MG63 (cell line): ENCODE measurements at regions not wholly inside any gene's neighbourhood (a gene's known extent, or its start where the extent isn't known, plus 50 kb on each side); places are given as distances from the start of the nearest gene placed in this dataset.
A peak's percentile ranks its signal among the peaks of the same experiment; 100 is the strongest.

ENCODE experiments used
- DNase-seq: peaks from one replicate; pipeline ENCODE4 v3.0.0-alpha.2; 2020
- H3K27me3 ChIP-seq: fragments of 250-450 bp; sonication (Bioruptor Pico); 2 replicates; pipeline ENCODE4 v1.5.1; 2020; ENCODE audit warnings: mild to moderate bottlenecking, moderate library complexity
- H3K36me3 ChIP-seq: fragments of 250-450 bp; sonication (Bioruptor Pico); 2 replicates; pipeline ENCODE4 v1.5.1; 2020; ENCODE audit warnings: mild to moderate bottlenecking, moderate library complexity
- H3K4me3 ChIP-seq: fragments of 250-450 bp; sonication (Bioruptor Pico); 2 replicates; pipeline ENCODE4 v1.5.1; 2020; ENCODE audit warnings: mild to moderate bottlenecking, moderate library complexity
- H3K9me3 ChIP-seq: fragments of 250-450 bp; sonication (Bioruptor Pico); 2 replicates; pipeline ENCODE4 v1.5.1; 2020; ENCODE audit warnings: mild to moderate bottlenecking, moderate library complexity

DNA sequence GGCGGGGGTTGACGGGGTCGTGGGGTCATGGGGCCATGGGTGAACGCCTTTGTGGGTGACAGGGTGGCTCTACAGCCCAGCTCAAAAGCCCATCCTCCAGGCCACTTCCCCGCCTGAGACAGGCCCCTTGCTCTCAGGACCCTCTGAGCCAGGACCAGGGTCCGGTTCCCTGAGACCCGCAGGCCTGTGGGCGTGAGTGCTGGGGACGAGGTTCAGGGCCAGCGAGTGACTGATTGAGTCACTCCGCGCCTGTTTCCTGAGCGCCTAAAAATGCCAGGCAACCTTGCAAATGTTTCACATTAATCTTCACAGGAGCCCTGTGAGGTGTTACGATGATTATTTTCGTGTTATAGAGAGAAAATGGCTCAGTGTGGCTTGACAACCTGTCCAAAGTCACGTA, 97.8 kb downstream of the ZNF674 start:
- no peaks in the 10 kb centered on the region for H3K9me3 ChIP-seq
- peak overlapping the region; percentile 73 for H3K4me3 ChIP-seq
- peaks cover 11% of the 10 kb centered on the region for H3K36me3 ChIP-seq
- H3K27me3 ChIP-seq, result no peaks in the 10 kb centered on the region
- no peak for DNase-seq

DNA sequence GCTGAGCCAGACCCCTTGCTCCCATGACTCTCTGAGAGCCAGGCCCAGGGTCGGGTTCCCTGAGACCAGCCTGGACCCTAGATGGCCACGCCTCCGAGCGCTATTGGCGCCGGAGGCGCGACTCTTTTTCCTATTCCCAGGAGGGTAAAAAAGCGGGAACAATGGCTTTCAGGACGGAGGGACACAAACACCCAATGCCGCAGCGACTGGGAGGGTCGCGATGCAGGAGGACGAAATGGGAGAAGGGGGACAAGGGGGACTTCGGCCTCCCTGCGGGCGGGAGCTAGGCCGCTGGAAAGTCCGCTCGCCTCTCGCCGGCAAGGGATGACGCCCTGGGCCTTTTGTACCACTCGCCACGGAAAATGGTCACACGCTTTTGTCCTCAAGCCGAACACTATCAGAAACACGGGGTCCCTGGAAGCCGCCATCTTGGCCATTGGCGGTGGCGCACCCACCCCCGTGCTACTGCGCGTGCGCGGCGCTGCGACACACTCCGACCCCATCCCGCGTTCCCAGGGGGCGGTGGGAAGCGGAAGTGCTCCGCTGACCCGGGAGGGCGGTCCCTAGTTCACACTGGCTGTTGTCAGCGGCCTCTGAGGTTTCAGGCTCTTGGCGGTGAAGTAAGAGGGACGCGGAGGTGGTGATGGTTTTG, 98.4 kb downstream of the ZNF674 start:
- H3K9me3 ChIP-seq, result no peaks in the 10 kb centered on the region
- H3K4me3 ChIP-seq, result peak overlapping the region; percentile 73
- DNase-seq, result peak; percentile 89
- peaks cover 11% of the 10 kb centered on the region for H3K36me3 ChIP-seq
- no peaks in the 10 kb centered on the region for H3K27me3 ChIP-seq

DNA sequence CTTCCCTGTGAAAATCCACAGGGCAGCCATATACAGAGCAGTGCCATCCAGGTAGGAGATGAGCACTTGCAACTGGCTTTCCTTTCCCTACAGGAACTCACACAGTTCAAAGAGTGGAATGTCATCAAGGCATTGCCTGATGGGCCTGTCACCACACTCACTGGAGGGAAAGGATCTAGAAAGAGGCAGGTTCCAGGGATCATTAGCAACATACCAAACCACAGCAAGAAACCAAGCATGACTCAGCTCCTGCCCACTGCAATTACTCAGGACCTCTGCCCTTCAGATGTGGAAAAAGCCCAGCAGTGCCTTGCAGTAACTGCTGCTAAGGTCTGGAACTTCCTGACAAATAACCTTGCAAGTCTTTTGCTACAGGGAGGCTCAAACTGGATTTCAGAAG, 101.2 kb downstream of the ZNF674 start:
- Histone ChIP-seq H3K9me3 (no peaks in the 10 kb centered on the region), H3K36me3 (no peaks in the 10 kb centered on the region; the same call in 1 of the 2 replicates), H3K4me3 (no peak overlapping the region), H3K27me3 (no peaks in the 10 kb centered on the region)
- DNase-seq, result peak; percentile 64

DNA sequence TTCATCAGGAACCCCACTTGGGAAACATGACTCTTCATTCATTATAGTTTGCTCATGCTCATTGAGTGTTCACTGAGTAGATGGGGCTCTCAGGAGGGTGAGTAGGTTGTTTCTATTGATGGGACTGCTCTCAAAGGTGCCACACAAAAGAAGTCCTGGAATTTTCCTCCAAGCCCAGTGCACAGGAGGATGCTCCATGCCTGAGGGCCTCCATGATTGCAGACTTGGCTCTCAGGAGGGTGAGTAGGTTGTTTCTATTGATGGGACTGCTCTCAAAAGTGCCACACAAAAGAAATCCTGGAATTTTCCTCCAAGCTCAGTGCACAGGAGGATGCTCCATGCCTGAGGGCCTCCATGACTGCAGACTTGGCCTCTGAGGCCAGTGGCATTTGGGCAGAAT, 108.5 kb downstream of the ZNF674 start:
- no peak for DNase-seq
- H3K36me3 ChIP-seq, result no peaks in the 10 kb centered on the region
- H3K9me3 ChIP-seq, result no peaks in the 10 kb centered on the region
- H3K27me3 ChIP-seq, result no peaks in the 10 kb centered on the region
- H3K4me3 ChIP-seq, result no peak overlapping the region

DNA sequence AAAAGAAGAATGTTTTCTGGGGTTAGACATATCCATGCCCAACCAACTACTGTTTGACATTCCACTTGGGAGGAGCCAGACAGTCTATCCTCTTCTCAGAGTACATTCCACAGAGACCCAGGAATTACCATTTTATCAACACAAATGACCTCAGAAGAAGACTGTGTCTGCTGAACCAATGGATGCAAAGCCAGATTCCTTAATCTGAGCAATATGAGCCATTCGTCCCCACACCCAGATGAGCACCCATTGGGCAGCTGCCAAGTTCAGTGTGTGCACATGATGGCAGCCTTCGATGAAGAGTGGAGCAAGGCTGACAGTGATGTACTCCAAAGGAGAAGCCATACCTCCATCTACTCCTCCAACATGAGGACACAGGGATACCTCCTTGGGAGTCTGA, 111.3 kb downstream of the ZNF674 start:
- Histone ChIP-seq H3K4me3 (no peak overlapping the region), H3K36me3 (no peaks in the 10 kb centered on the region), H3K9me3 (no peaks in the 10 kb centered on the region), H3K27me3 (no peaks in the 10 kb centered on the region)
- no peak for DNase-seq

DNA sequence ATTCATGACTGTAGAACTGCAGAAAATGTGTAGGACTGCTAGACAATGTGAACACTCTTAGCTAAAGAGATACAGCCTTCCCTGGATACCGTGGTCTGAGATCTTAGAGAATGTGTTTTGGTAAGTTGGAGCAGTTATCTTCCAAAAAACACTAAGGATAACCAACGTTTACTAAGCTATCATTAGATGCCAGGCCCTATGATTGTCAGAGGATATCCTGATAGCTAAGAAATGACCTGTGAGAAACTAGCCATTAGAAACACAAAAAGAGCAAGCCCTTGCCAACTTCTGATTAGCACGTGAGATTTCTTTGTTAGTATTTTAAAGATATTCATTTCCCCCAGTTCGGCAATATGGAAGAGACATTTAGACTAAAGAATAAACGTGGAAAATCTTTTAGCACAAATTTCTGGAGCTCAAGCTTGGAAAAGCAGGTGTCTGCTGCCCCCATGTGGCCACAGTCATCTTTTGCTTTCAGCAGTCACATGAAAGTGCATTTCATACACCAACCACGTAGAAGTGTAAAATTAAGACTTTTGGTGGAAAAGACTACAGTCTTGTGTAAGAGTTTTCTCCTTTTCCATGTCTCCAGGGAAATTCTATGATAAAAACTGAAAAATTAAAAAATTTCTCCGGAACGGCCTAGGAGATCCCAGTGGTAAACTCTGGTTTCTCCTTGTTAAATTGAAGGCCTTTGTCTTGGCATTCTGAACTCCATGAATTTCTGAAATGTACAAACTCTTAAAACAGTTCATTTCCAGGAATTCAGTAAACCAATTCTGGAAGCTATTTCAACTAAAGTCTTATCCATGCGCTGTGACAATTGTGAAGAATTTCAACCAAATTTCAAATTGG, 136.4 kb downstream of the ZNF674 start:
- H3K36me3 ChIP-seq, result no peaks in the 10 kb centered on the region
- H3K4me3 ChIP-seq, result no peak overlapping the region
- H3K27me3 ChIP-seq, result no peaks in the 10 kb centered on the region
- no peaks in the 10 kb centered on the region for H3K9me3 ChIP-seq
- DNase-seq, result peak; percentile 49

DNA sequence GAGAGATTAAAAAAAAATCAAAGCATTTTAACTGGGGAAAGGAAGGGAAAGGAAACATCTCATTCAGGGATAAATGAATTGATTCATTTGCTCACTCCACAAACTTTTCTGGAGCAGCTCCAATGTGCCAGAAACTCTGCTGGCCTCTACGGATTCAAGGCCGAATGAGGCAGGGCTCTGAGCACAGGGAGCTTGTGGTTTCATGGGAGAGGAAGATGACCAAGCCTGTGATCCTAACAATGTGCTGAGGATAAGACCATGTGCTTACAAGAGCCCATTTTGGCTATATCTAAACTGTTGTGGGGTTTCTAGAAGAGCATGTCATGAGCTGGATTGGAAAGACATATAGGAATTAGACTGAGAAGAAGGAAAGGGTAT, 137.5 kb downstream of the ZNF674 start:
- DNase-seq, result no peak
- H3K4me3 ChIP-seq, result no peak overlapping the region
- no peaks in the 10 kb centered on the region for H3K9me3 ChIP-seq
- no peaks in the 10 kb centered on the region for H3K36me3 ChIP-seq
- no peaks in the 10 kb centered on the region for H3K27me3 ChIP-seq

DNA sequence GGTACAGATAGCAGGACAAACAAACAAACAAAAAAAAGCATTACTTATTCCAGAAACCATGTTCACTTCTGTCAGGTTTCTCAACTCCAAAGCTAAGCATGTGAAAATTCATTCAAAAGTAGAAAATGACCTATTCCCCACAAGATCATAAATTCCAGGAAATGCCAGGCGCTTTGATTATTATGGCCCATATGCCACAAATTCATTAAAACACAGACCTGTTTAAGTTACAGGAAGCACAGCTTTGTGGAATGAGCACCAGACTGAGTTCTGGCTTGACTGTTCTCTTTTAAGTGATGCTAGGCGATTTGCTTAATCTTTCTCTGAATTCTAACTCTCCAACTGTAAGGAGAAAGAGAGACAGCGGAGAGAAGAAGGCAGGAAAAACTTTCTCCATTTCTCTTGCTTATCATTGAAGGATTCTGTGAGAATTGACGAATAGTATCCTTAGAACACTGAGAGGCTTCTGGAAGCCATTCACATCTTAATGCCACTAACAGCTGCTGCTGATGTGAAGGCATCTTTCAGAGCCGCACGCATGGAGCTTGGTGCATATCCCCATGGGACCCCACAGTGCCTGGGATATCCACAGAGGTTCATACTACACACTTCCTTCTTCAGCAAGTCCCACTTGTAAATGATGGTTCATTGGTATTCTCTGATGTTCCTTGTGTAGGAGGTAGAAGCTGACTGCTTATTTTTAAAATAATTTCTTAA, 138.0 kb downstream of the ZNF674 start:
- Histone ChIP-seq H3K4me3 (no peak overlapping the region), H3K27me3 (no peaks in the 10 kb centered on the region), H3K36me3 (no peaks in the 10 kb centered on the region), H3K9me3 (no peaks in the 10 kb centered on the region)
- DNase-seq, result no peak

DNA sequence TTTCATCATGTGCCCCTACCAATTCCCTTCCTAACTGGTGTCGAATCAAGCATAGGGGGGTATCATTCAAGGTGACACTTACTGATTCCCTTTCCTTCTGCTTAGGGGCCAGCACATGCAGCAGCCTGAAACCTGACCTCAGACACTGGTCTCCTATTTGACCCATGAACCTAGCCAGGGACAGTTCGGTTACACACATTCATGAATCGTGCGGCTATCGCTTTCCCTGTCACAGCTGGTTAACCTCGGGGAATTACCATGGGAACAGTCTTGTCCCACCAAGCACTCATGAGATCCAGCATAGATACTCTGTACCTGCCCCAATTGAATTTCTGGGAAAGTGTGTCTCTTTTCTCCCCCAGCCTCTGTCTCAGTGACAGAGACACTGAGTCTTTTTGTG, 140.4 kb downstream of the ZNF674 start:
- DNase-seq, result no peak
- H3K27me3 ChIP-seq, result no peaks in the 10 kb centered on the region
- no peaks in the 10 kb centered on the region for H3K36me3 ChIP-seq
- no peaks in the 10 kb centered on the region for H3K9me3 ChIP-seq
- H3K4me3 ChIP-seq, result no peak overlapping the region

DNA sequence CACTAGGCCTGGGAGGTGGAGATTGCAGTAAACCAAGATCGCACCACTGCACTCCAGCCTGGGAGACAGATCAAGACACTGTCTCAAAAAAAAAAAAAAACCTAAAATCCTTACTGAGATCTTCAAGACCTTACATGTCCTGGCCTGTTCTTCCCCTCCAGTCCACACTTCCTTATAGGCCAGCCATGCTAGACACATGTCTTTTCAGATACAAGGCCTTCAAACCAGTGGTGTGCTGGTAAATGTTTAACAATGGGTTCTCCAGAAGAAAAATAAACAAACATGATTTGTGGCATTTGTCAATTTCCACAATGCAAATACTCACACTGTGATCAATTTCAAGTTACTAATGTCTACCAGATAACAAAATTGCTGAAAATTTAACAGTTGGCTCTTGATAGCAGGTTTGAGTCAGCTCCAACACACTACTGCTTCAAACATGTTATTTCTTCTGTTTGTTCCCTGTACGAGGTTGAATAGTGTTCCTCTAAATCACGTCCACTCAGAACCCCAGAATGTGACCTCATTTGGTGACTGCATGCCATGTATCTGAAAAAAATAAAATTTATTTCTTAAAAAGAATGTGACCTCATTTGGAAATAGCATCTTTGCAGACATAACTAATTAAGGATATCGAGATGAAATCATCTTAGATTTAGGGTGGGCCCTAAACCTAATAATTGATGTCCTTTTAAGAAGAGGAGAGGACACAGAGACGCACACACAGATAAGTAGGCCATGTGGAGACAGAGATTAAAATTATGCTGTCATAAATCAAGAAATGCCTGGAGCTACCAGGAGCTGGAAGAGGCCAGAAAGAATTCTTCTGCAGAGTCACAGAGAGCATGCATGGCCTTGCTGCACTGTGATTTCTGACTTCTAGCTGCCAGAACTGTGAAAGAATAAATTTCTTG, 144.4 kb downstream of the ZNF674 start:
- H3K27me3 ChIP-seq, result no peaks in the 10 kb centered on the region
- H3K9me3 ChIP-seq, result no peaks in the 10 kb centered on the region
- no peaks in the 10 kb centered on the region for H3K36me3 ChIP-seq
- DNase-seq, result no peak
- H3K4me3 ChIP-seq, result no peak overlapping the region

DNA sequence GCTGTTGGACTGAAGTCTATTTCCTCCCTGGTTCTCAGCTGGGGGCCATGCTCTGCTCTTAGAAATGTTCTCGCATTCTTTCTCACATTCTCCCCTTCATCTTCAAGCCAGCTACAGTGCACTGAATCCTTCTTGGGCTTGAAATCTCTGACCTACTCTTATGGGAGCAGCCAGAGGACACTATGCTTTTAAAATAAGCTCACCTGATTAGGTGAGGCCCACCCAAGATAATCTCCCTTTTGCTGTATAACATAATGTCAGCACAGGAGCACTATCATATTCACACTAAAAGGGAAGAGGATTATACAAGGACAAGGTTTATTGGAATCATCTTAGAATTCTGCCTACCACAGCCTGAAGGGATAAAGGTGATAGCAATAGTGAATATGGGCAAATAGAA, 146.3 kb downstream of the ZNF674 start:
- no peak for DNase-seq
- Histone ChIP-seq H3K4me3 (no peak overlapping the region), H3K9me3 (no peaks in the 10 kb centered on the region), H3K36me3 (no peaks in the 10 kb centered on the region), H3K27me3 (no peaks in the 10 kb centered on the region)

DNA sequence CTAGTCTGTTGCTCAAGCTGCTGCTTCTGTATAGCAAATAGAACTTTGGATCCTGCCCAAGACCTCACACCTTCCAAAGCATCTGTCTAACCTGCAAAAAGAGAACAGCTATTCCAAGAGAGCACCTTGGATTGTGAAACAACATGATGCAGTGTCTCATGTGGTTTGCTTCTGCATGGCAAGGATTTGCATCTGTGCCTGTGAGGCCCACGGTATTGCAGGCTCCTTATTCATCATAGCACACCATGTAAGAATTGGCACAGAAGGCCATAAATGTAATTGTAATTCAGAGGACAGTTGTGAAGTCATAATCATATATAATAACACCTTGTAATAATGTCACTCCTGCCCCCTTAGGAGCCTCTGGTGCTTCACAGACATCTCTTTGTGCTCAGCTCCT, 147.1 kb downstream of the ZNF674 start:
- no peak overlapping the region for H3K4me3 ChIP-seq
- H3K27me3 ChIP-seq, result no peaks in the 10 kb centered on the region
- DNase-seq, result no peak
- no peaks in the 10 kb centered on the region for H3K9me3 ChIP-seq
- no peaks in the 10 kb centered on the region for H3K36me3 ChIP-seq

DNA sequence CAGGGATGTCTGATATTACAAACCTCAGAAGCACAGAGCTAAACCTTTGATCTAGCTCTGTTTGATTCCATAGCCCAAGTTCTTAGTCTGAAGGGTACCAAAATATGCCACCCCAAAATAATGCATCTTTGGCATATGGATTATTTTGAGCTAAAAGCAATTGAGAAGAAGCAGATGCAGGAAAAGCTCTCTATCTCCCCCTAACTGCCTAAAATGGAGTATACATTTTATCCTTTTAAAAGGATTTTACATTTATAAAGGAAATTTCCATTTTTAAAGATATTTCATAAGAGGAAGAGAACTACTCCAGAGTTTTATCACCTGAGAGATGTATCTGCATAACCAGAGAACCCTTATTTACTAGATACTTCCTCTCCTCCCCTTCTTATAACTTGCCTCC, 158.7 kb downstream of the ZNF674 start:
- DNase-seq, result no peak
- H3K27me3 ChIP-seq, result no peaks in the 10 kb centered on the region
- no peaks in the 10 kb centered on the region for H3K9me3 ChIP-seq
- H3K4me3 ChIP-seq, result no peak overlapping the region
- no peaks in the 10 kb centered on the region for H3K36me3 ChIP-seq

DNA sequence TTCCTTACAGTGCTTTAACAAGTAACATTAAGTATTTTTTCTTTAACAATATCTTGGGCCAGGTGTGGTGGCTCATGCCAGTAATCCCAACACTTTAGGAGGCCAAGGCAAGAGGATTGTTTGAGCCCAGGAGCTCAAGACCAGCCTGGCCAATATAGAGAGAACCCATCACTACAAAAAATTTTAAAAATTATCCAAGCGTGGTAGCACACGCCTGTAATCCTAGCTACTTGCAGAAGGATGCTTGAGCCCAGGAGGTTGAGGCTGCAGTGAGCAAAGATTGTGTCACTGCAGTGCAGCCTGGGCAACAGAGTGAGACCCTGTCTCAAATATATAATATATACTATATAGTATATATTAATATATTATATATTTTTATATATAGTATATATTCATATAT, 162.2 kb downstream of the ZNF674 start:
- no peaks in the 10 kb centered on the region for H3K36me3 ChIP-seq
- H3K4me3 ChIP-seq, result no peak overlapping the region
- H3K9me3 ChIP-seq, result no peaks in the 10 kb centered on the region
- DNase-seq, result no peak
- no peaks in the 10 kb centered on the region for H3K27me3 ChIP-seq

DNA sequence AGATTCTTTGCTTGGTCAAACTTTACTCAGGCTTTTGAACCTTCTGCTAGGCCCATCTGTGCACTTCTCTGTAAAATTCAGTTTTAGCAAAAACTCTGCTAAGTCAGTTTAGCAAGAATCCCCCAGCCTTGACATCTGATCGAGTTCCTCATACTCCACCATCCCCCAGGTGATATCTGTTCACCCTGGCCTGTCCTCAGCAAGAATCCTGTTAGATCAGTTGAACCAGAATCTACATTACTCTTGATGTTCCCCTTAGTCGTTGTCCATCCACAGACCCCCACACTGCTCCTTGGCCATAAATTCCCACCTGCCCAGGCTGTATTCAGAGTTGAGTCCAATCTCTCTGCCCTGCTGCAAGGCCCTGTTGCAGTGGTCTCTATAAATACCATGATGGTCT, 162.6 kb downstream of the ZNF674 start:
- Histone ChIP-seq H3K4me3 (no peak overlapping the region), H3K36me3 (no peaks in the 10 kb centered on the region), H3K27me3 (no peaks in the 10 kb centered on the region), H3K9me3 (no peaks in the 10 kb centered on the region)
- no peak for DNase-seq

DNA sequence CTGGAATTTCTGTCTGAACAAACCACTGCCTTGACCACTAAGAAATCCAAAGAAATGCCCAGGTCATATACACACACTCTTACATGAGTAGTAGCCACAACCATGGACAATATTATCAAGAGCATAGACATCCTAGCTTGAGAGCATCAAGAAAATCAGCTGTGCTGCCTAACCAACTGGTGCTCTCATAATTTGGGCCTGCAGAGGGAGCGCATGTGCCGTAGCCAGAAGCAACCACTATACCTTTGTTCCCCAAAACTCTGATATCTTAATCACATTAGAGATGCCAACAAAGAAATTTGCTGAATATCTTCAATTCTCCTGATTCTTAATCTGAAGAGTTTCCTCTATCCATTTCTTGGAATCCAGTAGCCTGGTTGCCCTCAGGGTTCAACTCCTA, 163.6 kb downstream of the ZNF674 start:
- Histone ChIP-seq H3K9me3 (no peaks in the 10 kb centered on the region), H3K27me3 (no peaks in the 10 kb centered on the region), H3K36me3 (no peaks in the 10 kb centered on the region), H3K4me3 (no peak overlapping the region)
- no peak for DNase-seq
